GM19438 (cell line): ENCODE measurements at regions not wholly inside any gene's neighbourhood (a gene's known extent, or its start where the extent isn't known, plus 50 kb on each side); places are given as distances from the start of the nearest gene placed in this dataset.
"Not testable (repeated sequence)": the region's sequence is repeated elsewhere in the genome, so short reads cannot be mapped to it uniquely, and the experiment has no call there.

Source experiments
- ATAC-seq: cut with Tn5 transposase; IDR thresholded peaks from one replicate; pipeline ENCODE4 v1.9.1; 2021; ENCODE audit warnings: low read depth; ENCODE audit not compliant: unreplicated experiment

DNA sequence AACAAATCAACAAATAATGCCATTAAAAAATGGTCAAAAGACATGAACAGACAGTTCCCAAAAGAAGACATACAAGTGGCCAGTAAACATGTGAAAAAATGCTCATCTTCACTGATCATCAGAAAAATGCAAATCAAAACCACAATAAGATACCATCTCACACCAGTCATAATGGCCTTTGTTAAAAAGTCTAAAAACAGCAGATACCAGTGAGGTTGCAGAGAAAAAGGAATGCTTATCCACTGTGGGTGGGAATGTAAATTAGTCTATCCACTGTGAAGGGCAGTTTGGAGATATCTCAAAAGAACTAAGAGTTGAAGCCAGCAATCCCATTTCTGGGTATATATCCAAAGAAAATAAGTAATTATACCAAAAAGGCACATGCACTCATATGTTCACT, 668.1 kb upstream of the CPEB2 start:
- no peak for ATAC-seq

DNA sequence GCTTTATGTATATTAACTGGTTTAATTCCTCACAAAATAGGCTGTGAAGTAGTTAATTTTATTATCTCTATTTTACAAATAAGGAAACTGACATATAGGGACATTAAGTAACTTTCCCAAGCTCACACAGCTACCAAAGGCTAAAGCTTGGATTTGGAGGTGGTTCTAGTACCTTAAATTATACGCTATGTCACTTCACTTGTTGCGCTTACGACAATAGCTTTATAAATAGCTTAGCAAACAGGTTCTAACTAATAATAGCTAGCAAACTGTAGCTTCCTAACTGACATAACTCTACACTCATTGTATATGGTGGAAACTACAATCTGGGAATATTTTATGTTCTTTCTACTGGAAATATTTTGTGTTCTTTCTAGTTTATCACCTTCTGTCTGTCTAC, 666.4 kb upstream of the CPEB2 start:
- no peak for ATAC-seq

DNA sequence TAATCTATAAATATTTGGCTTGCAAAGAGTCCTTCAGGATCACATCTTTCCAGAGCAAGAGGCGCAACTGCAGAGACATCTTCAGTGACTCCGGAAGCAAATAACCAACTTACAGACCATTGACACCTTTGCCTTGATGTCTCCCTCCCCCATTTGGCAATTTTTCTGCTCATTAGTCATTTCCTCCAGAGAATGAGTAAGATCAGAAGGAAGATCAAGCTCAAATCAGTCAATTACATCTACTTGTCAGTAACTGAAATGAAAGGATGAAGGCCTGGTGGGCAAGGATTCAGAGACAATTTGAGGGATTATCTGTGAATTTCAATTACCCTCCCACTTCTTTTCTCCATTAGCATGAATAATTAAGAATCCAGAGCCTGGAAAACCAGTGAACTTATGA, 665.6 kb upstream of the CPEB2 start:
- no peak for ATAC-seq

DNA sequence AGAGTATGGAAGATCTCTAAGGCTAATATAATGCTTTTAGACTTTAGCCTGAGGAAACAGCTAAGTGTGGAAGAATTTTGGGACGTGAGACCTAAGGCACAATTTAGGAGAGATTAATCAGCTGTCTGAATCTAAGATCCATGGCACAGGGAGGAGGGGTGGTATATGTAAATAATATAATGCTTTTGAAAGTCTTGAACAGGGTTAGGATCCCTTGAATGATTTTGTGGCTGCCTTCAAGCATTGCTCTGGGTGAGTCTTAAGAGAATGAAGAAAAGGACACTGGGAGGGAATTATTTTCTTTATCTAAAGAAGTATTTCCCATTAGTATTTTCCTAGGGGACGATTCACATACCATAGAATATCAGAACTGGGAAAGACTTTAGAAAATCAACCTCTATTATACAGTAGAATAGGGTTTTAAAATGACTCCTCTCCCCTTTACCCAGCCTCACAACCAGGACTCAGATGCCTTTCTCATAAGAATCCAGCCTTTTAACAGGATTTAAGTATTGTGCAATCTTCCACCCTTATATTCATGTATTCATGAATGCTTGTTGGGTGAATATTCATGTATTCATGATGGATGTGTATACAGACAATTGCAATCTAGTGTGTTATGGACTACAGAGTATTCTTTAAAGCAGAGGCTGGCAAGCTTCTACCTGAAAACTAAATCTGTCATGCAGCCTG, 664.2 kb upstream of the CPEB2 start:
- ATAC-seq, result no peak

DNA sequence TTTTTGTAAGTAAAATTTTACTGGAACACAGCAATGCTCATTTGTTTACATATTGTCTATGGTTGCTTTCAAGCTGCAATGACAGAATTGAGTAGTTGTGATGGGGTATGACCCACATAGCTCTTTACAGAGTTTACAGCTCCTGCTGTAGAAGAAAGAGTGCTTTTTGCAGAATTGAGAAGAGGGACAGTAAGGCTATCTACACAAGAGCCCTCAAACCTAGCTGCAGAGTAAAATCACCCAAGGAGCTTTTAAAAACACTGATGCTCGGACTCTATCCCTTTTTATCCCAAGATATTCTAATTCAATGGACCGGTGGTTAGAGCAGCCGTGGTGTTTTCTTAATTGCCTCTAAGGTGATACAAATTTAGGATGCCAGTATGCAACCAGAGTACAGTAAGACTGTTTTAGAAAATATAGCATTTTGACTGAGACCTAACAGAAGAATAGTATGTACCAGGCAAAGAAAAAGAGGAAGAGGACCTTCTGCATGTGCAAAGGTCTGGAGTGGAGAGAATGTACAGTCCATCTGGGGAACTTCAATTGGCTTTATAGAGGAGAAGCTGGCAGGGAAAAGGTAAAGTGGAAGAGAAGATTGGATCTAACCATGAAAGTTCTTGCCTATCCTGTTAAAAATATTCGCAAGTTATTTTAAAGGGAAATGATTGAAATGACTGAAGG, 663.6 kb upstream of the CPEB2 start:
- no peak for ATAC-seq

DNA sequence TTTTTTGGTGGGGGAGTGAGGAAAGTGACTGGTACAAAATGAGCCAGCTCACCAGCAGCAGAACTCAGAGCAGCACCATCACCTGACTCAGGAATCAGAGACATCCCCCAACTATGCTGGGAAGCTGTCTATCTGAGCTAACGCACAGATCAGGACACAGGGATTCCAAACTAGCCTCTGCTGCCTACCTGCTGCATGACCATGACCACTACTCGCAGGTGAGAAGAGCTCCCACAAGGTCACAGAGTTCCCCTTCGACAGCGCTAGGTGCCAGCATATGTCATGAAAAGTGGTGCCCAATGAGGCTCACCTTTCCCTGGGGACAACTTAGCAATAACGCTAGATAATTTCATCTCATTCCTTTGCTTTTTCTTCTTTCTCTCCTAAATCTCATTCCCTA, 662.6 kb upstream of the CPEB2 start:
- no peak for ATAC-seq

DNA sequence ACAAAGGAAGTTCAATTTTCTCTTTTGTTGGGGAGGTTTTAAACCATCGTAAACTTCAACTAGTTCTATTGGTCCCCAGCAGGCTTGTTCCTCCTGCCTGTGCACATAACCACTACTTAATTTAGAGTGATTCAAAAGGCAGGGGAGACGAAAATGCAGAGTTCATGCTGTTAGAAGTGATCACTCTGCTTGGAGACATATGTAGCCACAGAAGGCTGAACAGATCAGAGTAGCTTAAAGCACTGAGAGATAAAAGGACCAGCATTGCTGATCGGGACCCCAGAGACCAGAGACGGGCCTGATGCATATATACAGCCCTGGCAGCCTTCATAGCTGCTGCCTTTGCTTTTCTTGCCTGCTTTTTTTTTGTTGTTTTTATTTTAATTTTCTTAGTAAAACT, 662.0 kb upstream of the CPEB2 start:
- ATAC-seq, result no peak

DNA sequence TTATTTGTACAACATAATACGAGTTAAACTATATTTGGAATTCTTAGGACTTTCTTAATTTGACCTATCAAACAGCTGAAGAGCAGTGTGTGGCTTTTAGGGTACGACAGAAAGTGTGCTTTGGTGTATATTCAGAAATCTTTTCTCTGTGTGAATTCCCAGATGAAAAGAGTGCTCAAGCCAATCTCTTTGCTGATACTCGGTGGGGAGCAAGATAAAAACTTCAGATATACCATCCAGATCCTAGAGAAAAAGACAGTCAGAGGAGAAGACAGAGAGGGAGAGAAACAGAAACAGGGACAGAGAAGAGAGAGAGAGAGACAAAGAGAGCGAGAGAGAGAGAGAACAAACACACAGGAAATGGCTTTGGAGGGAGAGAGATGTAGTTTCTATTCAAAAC, 658.3 kb upstream of the CPEB2 start:
- ATAC-seq, result no peak

DNA sequence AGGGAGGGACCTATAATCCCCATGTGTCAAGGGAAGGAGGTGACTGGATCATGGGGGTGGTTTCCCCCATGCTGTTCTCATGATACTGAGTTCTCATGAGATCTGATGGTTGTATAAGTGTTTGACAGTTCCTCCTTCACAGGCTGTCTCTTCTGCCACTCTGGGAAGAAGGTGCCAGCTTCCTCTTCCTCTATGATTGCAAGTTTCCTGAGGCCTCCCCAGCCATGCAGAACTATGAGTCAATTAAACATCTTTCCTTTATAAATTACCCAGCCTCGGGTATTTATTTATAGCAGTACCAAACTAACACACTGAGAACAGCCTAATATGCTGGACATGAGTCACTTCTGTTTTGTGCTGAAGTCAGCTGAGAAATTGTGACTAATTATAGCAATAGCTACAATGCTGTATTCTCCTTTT, 656.9 kb upstream of the CPEB2 start:
- ATAC-seq, result no peak

DNA sequence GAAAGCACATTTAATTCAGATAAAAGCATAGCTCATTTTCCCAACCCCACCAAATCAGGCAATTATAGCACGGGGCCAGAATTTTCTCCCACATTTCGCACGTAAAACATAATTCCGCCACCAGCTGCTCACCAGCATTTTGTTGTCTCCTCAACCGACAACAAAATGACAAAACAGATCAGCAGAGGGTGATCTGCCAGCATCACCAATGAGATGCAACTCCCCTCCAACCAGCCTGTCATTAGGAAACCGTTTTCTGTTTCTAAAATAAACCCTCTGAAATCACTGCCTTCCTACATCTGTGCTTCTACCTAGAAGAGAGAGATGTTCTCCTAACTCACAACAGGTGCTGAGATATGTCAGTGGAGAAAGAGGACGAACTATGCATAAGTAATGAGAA, 654.8 kb upstream of the CPEB2 start:
- no peak for ATAC-seq

DNA sequence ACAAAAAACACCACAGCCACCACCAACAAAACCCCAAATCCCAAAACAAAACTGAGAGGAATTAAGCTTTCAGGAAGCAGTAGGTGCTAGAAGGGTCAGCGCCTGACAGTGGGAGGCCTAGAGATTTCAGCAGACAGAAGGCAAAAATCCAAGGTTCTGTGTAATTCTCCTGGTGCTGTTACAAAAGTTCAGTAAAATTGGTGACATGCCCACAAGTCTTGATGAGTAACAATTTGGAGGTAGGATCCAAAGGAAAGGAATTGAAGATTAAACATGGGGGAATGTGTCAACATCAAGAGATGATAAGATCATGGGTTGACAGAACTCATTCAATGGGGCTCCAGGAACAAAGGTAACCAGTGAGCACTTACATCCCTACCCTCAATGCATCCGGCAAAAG, 653.8 kb upstream of the CPEB2 start:
- no peak for ATAC-seq

DNA sequence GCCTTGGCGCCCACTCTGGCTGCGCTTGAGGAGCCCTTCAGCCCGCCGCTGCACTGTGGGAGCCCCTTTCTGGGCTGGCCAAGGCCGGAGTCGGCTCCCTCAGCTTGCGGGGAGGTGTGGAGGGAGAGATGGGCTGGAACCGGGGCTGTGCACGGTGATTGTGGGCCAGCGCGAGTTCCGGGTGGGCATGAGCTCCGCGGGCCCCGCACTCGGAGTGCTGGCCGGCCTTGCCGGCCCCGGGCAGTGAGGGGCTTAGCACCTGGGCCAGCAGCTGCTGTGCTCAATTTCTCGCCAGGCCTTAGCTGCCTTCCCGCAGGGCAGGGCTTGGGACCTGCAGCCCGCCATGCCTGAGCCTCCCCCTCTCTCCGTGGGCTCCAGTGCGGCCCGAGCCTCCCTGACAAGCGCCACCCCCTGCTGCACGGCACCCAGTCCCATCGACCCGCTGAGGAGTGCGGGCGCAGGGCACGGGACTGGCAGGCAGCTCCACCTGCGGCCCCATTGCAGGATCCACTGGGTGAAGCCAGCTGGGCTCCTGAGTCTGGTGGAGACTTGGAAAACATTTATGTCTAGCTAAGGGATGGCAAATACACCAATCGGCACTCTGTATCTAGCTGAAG, 643.6 kb upstream of the CPEB2 start:
- ATAC-seq, result not testable (repeated sequence)

DNA sequence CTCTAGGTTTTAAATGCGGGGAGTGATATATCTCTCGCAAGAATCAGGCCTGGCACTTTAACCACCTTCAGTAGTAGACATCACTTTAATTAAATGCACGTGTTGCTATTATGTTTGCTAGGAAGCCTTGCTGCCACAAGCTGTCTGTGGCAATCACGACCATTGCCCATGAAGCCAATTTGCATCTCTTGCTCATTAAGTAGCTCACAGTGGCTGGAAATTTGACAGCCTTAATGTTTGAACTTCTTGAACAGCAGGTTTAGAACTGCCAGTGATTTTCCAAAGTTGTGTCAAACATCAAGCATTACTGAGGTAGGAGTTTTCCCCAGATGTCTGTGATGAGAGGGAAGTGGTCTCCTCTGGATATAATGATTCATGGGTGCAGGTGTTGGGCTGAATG, 642.3 kb upstream of the CPEB2 start:
- ATAC-seq, result no peak

DNA sequence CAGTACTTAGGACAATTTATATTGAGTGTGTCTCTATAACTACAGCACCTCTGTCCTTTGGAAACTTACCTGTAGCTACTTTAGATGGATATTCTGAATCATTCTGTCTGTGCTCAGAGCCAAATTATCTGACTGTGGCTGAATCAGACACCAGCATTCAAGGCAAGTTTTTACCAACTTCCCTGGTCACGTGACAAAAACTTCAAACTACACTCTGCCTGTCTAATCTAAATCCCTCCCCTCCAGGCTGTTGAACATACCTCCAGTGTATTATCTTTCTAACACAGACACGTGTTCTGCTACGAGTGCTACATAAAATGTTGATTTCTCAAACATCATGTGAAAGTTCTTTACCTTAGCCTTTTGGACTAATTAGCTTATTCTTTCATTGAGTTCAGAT, 641.2 kb upstream of the CPEB2 start:
- no peak for ATAC-seq

DNA sequence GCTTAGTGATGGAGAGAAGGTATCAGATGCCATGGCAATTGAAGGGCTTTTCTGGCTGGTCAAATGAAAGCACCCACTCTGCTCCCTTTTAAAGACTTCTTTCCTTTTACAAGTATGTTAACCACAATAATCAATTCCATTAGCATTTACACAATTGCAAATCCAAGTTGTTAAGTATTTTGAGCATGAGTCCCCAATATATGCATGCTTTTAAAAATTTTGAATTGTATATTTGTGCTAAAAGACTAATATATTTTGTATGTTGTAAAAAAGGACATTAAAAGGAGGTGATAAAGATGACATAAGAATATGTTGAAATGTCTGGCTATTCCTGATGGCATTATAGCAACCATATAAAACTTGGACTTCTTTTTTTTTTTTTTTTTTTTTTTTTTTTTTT, 639.9 kb upstream of the CPEB2 start:
- ATAC-seq, result no peak

DNA sequence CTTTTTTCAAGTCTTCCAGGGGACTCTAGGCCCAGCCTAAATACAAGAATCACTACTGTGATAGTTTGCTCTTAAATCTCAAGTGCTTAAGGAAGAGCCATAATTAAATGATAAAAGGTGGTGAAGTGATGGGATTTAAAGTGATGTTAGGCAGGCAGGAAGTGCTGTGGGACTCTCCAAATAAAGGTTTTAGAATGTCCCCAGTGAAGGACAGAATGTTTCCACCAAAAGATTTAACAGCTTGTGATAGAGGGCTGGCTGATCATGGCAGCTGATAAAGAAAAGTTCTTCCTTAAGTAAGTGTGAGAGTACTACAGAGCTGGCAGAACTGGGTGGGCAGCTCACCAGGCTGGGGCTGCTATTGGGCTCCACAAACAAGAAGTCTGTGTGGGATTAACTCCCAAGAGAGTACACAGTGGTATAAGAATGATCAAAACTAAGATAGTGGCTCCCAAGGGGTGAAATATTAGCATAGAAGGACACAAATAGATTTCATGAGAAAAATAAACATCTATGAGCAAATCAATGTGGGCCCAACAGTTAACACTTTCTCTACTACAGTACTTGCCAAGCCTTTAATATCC, 637.2 kb upstream of the CPEB2 start:
- no peak for ATAC-seq

DNA sequence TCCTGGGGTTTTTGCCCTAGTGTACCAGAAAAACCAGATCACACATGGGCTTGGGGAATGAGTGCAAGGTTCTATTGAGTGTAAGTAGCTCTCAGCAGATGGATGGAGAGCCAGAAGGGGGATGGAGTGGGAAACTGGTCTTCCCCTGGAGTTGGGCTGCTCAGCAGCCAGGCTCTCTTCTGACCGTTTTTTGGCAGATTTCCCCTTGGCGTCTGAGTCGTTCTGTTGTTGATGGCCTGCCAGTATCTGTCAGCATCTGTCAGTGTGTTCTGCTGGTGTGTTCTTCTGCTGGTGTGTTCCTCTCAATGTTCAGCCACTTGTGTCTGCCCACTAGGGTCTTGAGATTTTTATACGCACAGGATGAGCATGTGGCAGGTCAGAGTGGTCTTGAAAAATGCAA, 633.9 kb upstream of the CPEB2 start:
- no peak for ATAC-seq

DNA sequence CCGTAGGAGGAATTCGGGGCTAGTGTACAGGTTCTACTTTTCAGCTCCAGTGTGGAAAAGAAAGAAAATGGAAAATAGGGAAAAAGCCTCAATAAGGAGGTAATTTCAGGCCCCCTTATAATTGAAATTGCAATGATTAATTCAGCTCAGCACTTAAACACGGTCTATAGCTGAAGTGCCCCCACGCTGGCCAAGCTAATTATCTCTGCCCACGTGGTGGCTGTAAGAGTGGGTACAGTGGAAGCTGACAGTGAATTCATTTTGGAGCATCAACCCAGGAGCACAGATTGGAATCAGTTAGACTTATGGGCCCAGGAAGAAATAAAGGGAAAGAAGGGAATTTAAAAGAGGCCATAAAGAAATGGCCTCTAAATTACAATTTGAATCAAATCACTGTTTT, 631.1 kb upstream of the CPEB2 start:
- ATAC-seq, result no peak

DNA sequence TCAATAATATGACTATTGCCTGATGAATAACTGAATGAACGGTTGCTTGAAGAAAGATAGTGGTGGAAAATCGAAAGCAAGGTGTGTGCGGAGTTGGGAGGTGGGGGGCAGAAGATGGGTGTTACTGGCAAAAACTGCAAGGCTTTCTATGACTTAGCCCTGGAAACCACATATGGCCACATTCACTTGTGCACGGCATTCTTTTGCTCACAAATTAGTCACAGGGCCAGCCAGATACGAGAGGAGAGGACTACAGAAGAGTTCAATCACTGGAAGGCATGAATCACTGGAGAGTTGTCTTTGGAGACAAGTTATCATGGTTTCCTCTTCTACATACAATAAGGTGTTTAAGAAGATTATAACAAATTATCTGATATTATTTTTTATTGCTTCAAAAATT, 626.5 kb upstream of the CPEB2 start:
- ATAC-seq, result no peak

DNA sequence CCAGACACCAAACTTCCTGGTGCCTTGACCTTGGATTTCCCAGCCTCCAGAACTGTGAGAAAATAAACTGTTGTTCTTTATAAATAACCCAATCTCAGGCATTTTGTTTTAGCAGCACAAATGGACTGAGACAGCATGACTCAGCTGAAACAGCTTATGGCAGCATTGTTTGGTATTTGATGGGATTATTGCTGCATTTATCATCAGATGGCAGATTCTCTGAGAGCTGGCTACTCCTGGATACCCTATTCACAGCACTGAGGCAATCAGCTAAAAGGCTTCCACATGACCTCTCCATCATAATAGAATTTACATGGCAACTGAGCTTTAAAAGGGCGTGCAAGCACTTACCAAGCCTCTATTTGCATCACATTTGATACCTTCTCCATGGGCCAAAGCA, 623.1 kb upstream of the CPEB2 start:
- ATAC-seq, result no peak

DNA sequence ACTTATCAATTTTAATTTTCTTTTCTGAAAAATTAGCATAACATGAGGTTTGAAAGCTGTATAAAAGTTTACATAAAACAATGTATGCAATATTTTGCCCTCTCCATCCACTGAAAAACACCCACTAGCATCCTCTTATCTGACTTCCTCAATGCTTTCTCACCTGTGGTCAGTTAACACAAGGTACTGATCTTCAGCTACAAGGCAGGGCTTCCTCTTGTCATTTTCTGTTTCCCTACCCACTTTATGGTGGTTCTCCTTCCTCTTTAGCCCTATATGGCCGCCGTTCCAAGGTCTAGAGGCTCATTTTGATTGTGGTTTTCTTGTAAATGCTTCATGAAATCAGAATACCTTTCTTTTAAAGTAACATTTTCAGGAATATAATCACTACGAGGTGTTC, 618.6 kb upstream of the CPEB2 start:
- ATAC-seq, result no peak

DNA sequence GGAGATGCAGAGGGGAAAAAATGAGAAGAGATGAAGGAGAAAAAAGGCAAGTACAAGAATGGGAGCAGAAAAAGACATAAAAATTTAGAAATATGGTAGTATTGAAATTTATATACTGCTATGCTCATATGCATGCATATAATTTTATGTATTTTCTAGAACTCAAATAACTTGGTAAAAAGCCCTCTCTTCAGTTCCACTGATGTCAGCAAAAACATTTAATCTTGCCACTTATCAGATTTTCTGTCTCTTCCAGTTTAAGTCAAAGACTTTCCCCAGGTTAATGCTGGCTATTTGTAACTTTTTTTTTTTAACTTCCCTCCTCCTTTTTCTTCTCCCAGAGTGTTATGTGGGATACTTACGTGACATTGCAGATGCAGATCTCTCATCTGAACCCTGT, 617.5 kb upstream of the CPEB2 start:
- ATAC-seq, result no peak
